ENCODE measurements at regions not wholly inside any gene's neighbourhood (a gene's known extent, or its start where the extent isn't known, plus 50 kb on each side); places are given as distances from the start of the nearest gene placed in this dataset.
"Not testable (repeated sequence)": the region's sequence is repeated elsewhere in the genome, so short reads cannot be mapped to it uniquely, and the experiment has no call there.

GRCh38 chr9:33662871-33663270 lies 132.5 kb upstream of the PRSS3 start:
- no peak overlapping the region for H3K4me3 ChIP-seq (ENCODE audit: low read depth, low read length)
- TF ChIP-seq CTCF (IDR thresholded peaks at IDR 0.05; ENCODE audit: insufficient read depth, low read length, severe bottlenecking): no peak
- FAIRE-seq (peak; percentile 23), DNase-seq (ENCODE audit: low read depth) (no peak)
- H3K36me3 ChIP-seq (ENCODE audit: control insufficient read depth, insufficient read depth, low read length): no peaks in the 10 kb centered on the region
- no peaks in the 10 kb centered on the region for H3K27me3 ChIP-seq (ENCODE audit: control insufficient read depth, insufficient read depth, low read length)

GRCh38 chr9:33676194-33676745 lies 119.1 kb upstream of the PRSS3 start:
- H3K4me3 ChIP-seq (ENCODE audit: low read depth, low read length): peak overlapping the region; percentile 40
- DNase-seq (ENCODE audit: low read depth); FAIRE-seq: not testable (repeated sequence)

GRCh38 chr9:33676746-33677505 lies 118.4 kb upstream of the PRSS3 start:
- Histone ChIP-seq H3K27me3 (ENCODE audit: control insufficient read depth, insufficient read depth, low read length) (no peaks in the 10 kb centered on the region), H3K36me3 (ENCODE audit: control insufficient read depth, insufficient read depth, low read length) (no peaks in the 10 kb centered on the region), H3K4me3 (ENCODE audit: low read depth, low read length) (peak overlapping the region; percentile 40)
- no peak for FAIRE-seq
- no peak for DNase-seq (ENCODE audit: low read depth)
- no peak for TF ChIP-seq CTCF (IDR thresholded peaks at IDR 0.05; ENCODE audit: insufficient read depth, low read length, severe bottlenecking)

More at GRCh38 chr9:33676194-33676745, 119.1 kb upstream of the PRSS3 start:
- not testable (repeated sequence) for H3K27me3 ChIP-seq (ENCODE audit: control insufficient read depth, insufficient read depth, low read length); H3K36me3 ChIP-seq (ENCODE audit: control insufficient read depth, insufficient read depth, low read length)

- DNase-seq (ENCODE audit: low read depth): no peak
- Histone ChIP-seq H3K27me3 (ENCODE audit: control insufficient read depth, insufficient read depth, low read length) (no peaks in the 10 kb centered on the region), H3K36me3 (ENCODE audit: control insufficient read depth, insufficient read depth, low read length) (no peaks in the 10 kb centered on the region), H3K4me3 (ENCODE audit: low read depth, low read length) (peak overlapping the region; percentile 40)
- TF ChIP-seq CTCF (IDR thresholded peaks at IDR 0.05; ENCODE audit: insufficient read depth, low read length, severe bottlenecking): no peak
- no peak for FAIRE-seq
These were observed 117.9 kb upstream of the PRSS3 start for GRCh38 chr9:33677506-33677809.

GRCh38 chr9:33677961-33678360 lies 117.4 kb upstream of the PRSS3 start:
- no peaks in the 10 kb centered on the region for H3K36me3 ChIP-seq (ENCODE audit: control insufficient read depth, insufficient read depth, low read length)
- H3K4me3 ChIP-seq (ENCODE audit: low read depth, low read length): no peak overlapping the region
- DNase-seq (ENCODE audit: low read depth) (no peak), FAIRE-seq (no peak)
- no peak for TF ChIP-seq CTCF (IDR thresholded peaks at IDR 0.05; ENCODE audit: insufficient read depth, low read length, severe bottlenecking)
- H3K27me3 ChIP-seq (ENCODE audit: control insufficient read depth, insufficient read depth, low read length): no peaks in the 10 kb centered on the region

- Histone ChIP-seq H3K36me3 (ENCODE audit: control insufficient read depth, insufficient read depth, low read length) (no peaks in the 10 kb centered on the region), H3K27me3 (ENCODE audit: control insufficient read depth, insufficient read depth, low read length) (no peaks in the 10 kb centered on the region), H3K4me3 (ENCODE audit: low read depth, low read length) (no peak overlapping the region)
- FAIRE-seq (no peak), DNase-seq (ENCODE audit: low read depth) (no peak)
- no peak for TF ChIP-seq CTCF (IDR thresholded peaks at IDR 0.05; ENCODE audit: insufficient read depth, low read length, severe bottlenecking)
These were observed 112.8 kb upstream of the PRSS3 start for GRCh38 chr9:33682551-33682950.
